WTC11 (cell line): ENCODE measurements at regions not wholly inside any gene's neighbourhood (a gene's known extent, or its start where the extent isn't known, plus 50 kb on each side); places are given as distances from the start of the nearest gene placed in this dataset.
"Not testable (repeated sequence)": the region's sequence is repeated elsewhere in the genome, so short reads cannot be mapped to it uniquely, and the experiment has no call there.

ENCODE experiments used
- ATF2 ChIP-seq: sonication (generic); formaldehyde crosslinking; IDR thresholded peaks from 2 replicates; pipeline ENCODE4 v1.8.1; 2022; ENCODE audit warnings: low read depth, missing genetic modification reagents, borderline replicate concordance
- ATF3 ChIP-seq: sonication (generic); formaldehyde crosslinking; conservative IDR thresholded peaks from 2 replicates; pipeline ENCODE4 v1.8.1; 2022; ENCODE audit warnings: mild to moderate bottlenecking, missing genetic modification reagents
- ATF6 ChIP-seq: sonication (generic); formaldehyde crosslinking; IDR thresholded peaks from 2 replicates; pipeline ENCODE4 v1.8.1; 2023; ENCODE audit warnings: mild to moderate bottlenecking, missing genetic modification reagents
- CTCF ChIP-seq: fragments of 200-600 bp; IDR thresholded peaks from 2 replicates; pipeline ENCODE4 v1.8.0; 2022; ENCODE audit warnings: antibody characterized with exemption
- E2F1 ChIP-seq: sonication (generic); formaldehyde crosslinking; IDR thresholded peaks from 2 replicates; pipeline ENCODE4 v1.8.0; 2022; ENCODE audit warnings: mild to moderate bottlenecking, missing genetic modification reagents
- FOXP1 ChIP-seq: sonication (generic); formaldehyde crosslinking; IDR thresholded peaks from 2 replicates; pipeline ENCODE4 v1.8.0; 2022; ENCODE audit warnings: missing genetic modification reagents, mild to moderate bottlenecking, moderate library complexity, borderline replicate concordance
- GABPB1 ChIP-seq: sonication (generic); formaldehyde crosslinking; IDR thresholded peaks from 2 replicates; pipeline ENCODE4 v1.8.1; 2023; ENCODE audit warnings: mild to moderate bottlenecking, missing genetic modification reagents
- JUN ChIP-seq: sonication (generic); formaldehyde crosslinking; IDR thresholded peaks from 2 replicates; pipeline ENCODE4 v1.8.0; 2023; ENCODE audit warnings: mild to moderate bottlenecking, missing genetic modification reagents
- MAX ChIP-seq: sonication (generic); formaldehyde crosslinking; IDR thresholded peaks from 2 replicates; pipeline ENCODE4 v1.8.0; 2022; ENCODE audit warnings: mild to moderate bottlenecking, missing genetic modification reagents
- USF2 ChIP-seq: sonication (generic); formaldehyde crosslinking; IDR thresholded peaks from 2 replicates; pipeline ENCODE4 v1.8.1; 2023; ENCODE audit warnings: mild to moderate bottlenecking, missing genetic modification reagents, moderate library complexity

GRCh38 chr6:168840932-168841331 is 399.9 kb downstream of the SMOC2 start:
- TF ChIP-seq E2F1 (CRISPR knock-in tag); FOXP1 (CRISPR knock-in tag); ATF2; ATF3 (CRISPR knock-in tag); GABPB1 (CRISPR knock-in tag); CTCF; USF2 (CRISPR knock-in tag); MAX (CRISPR knock-in tag); JUN (CRISPR knock-in tag); ATF6: not testable (repeated sequence)
